Erythroblast (primary cell): ENCODE measurements at regions not wholly inside any gene's neighbourhood (a gene's known extent, or its start where the extent isn't known, plus 50 kb on each side); places are given as distances from the start of the nearest gene placed in this dataset.

ENCODE experiments used
- GATA1 ChIP-seq: IDR thresholded peaks from 2 replicates; pipeline ENCODE4 v1.6.1; 2011; ENCODE audit warnings: low read depth, mild to moderate bottlenecking, control low read depth, low read length, moderate library complexity
- POLR2A ChIP-seq: IDR thresholded peaks from 2 replicates; pipeline ENCODE4 v1.6.1; 2011; ENCODE audit warnings: mild to moderate bottlenecking, low read length

DNA sequence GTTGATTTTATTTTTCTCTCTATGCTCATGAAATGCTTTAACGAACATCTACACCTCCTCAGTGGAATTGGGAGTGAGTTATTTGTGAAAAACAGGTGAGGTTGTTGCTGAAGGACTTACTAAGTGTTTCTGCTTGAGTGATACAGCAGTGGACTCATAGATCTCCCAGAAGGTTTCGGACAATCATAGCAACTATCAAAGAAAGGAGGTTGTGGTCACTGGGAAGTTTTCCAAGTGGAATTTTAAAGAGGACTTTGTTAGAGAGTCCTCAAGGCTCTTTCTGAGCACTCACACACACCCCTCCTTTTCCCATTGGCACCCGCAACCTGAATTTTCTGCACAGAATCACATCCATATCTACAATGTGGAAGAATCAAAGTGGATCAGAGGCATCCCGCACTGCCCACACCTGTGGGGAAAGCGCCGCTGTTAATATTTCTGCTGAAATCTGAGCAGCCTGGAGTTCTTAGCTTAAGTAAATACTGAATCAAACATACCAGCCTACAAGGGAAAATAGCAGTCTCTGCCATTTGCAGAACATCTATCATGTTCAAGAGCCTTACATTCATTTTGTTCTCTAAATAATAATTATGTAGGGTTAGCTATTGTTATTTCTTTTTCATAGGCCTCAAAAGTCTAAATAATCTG is 719.4 kb downstream of the DIAPH3 start:
- TF ChIP-seq POLR2A, result no peak
- TF ChIP-seq GATA1, result no peak
